ENCODE measurements at regions not wholly inside any gene's neighbourhood (a gene's known extent, or its start where the extent isn't known, plus 50 kb on each side); places are given as distances from the start of the nearest gene placed in this dataset.
"Not testable (repeated sequence)": the region's sequence is repeated elsewhere in the genome, so short reads cannot be mapped to it uniquely, and the experiment has no call there.

DNA sequence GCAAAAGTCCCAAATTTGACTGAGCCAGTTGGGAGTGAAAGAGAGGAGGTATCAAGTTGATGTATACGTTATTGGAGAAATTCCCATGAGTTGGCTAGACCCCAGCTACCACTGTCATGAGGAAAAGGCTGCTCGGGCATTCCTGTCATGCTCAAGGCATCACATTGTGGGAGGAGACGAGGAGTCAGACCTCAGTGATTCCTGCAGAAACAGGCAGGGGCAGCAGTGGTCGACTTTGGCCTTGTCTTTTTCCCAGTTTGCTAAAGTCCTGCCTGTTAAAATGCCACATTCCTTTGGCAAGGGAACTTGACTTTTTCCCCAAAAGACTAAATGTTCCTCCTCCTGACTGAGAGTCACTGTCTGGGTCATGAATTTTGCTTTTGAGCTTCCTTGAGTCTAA, 295.5 kb upstream of the HS3ST5 start:
- H3K9me3 Mint-ChIP-seq, result peaks cover 0 to 6% (median 2%) of the 10 kb centered on the region in 3 donors
- no peaks in the 10 kb centered on the region for H3K27me3 Mint-ChIP-seq
- H3K36me3 Mint-ChIP-seq, result no peaks in the 10 kb centered on the region
- H3K4me3 Mint-ChIP-seq, result no peak overlapping the region
- H3K4me1 Mint-ChIP-seq, result no peaks in the 10 kb centered on the region
- no peak overlapping the region for H3K27ac Mint-ChIP-seq

DNA sequence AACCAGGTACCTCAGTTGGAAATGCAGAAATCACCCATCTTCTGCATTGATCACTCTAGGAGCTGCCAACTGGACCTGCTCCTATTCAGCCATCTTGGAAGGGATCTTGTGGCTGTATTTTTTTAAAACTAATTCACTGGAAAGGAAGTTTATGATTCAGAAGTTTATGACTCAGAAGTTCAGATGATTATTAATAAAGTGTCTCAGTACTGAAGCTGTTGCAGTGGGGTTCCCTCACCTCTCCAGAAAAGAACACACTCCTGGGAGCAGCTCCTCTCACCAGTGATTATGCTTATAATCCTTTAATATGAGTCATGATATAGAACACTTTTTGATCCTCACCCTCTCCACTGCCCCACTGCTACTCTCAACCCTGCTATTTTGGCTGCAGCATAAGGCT, 291.2 kb upstream of the HS3ST5 start:
- H3K36me3 Mint-ChIP-seq, result no peaks in the 10 kb centered on the region
- no peak overlapping the region for H3K4me3 Mint-ChIP-seq
- no peak overlapping the region for H3K27ac Mint-ChIP-seq
- H3K27me3 Mint-ChIP-seq, result no peaks in the 10 kb centered on the region
- peaks cover 2 to 9% (median 4%) of the 10 kb centered on the region in 3 donors for H3K9me3 Mint-ChIP-seq
- no peaks in the 10 kb centered on the region for H3K4me1 Mint-ChIP-seq

DNA sequence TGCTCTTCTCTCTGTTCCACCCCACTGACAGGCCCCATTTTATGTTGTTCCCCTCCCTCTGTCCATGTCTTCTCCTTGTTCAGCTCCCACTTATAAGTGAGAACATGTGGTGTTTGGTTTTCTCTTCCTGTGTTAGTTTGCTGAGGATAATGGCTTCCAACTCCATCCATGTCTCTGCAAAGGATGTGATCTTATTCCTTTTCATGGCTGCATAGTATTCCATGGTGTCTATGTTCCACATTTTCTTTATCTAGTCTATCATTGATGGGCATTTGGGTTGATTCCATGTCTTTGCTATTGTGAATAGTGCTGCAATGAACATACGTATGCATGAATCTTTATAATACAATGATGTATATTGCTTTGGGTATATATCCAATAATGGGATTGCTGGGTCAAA, 283.4 kb upstream of the HS3ST5 start:
- not testable (repeated sequence) for H3K27me3 Mint-ChIP-seq, H3K27ac Mint-ChIP-seq
- H3K9me3 Mint-ChIP-seq, result peaks cover 6 to 10% (median 7%) of the 10 kb centered on the region in 3 donors

DNA sequence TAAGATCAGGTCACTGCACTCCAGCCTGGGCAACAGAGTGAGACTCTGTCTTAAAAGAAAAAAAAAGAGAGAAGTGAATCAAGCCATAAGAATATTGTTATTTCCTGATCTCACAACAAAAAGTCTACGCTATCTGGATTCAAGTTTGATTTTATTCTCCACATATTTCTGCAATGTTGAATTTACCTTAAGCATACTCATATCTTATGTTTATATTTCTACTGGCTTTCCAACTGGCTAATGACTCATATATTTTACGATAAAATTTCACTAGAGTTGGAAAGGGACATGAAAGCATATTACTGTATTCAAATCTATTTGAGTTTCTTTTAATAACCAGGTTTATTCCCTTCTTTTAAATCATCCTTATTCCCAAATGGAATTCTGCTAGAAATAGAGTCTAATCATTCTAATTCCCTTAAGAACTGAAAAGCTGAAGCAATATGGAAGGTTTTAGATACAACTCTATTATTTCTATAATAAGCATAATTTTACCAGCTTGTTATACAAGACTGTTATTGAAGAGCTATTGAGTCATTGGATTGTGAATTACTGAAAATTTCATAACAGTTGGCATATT, 276.9 kb upstream of the HS3ST5 start:
- H3K4me1 Mint-ChIP-seq, result peaks cover 0 to 1% (median 0%) of the 10 kb centered on the region in 3 donors
- H3K4me3 Mint-ChIP-seq, result no peak overlapping the region
- peaks cover 0 to 3% (median 0%) of the 10 kb centered on the region in 3 donors for H3K9me3 Mint-ChIP-seq
- no peak overlapping the region for H3K27ac Mint-ChIP-seq
- H3K36me3 Mint-ChIP-seq, result no peaks in the 10 kb centered on the region
- no peaks in the 10 kb centered on the region for H3K27me3 Mint-ChIP-seq

More for the DNA sequence above, 283.4 kb upstream of the HS3ST5 start:
- H3K4me1 Mint-ChIP-seq, H3K36me3 Mint-ChIP-seq, H3K4me3 Mint-ChIP-seq: not testable (repeated sequence)

DNA sequence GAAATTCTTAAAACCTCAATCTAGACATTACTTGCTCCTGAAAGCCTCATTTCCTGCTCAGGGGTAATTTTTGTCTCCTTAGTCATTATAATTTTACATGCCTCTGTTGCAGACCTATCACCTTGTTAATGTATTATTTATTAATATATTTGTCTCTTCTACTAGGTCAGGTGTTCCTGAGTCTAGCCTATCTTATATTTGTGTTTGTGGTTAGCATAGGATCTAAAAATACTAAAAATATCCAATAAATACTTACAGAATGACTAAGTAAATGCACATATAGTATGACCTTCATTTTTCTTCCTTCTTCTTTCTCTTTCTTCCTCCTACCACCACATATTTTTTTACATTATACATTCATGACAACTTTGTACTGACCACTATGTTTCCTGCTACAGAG, 268.9 kb upstream of the HS3ST5 start:
- Mint-ChIP-seq H3K4me1 (no peaks in the 10 kb centered on the region), H3K9me3 (peaks cover 0 to 2% (median 1%) of the 10 kb centered on the region in 3 donors), H3K4me3 (no peak overlapping the region), H3K27me3 (no peaks in the 10 kb centered on the region), H3K27ac (no peak overlapping the region), H3K36me3 (no peaks in the 10 kb centered on the region)

DNA sequence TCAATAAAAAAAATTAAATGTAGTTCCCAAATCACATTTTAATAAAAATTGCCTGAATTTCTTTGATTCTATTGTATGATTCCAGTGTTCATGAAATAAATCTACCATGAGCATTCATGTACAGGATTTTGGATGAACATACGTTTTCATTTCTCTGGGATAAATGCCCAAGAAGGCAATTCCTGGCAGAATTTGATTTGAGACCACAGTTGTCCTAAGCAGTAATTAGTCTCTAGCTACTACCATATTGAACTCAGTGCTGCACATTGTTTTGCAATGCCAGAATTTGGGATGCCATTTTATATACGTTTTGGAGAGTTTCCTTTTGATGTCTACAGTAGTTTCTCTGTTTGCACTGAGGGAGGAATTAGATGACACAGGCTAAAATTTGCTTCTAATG, 265.3 kb upstream of the HS3ST5 start:
- Mint-ChIP-seq H3K27me3 (no peaks in the 10 kb centered on the region), H3K4me1 (no peaks in the 10 kb centered on the region), H3K36me3 (no peaks in the 10 kb centered on the region), H3K4me3 (no peak overlapping the region), H3K27ac (no peak overlapping the region), H3K9me3 (peaks cover 2 to 4% (median 3%) of the 10 kb centered on the region in 3 donors)

DNA sequence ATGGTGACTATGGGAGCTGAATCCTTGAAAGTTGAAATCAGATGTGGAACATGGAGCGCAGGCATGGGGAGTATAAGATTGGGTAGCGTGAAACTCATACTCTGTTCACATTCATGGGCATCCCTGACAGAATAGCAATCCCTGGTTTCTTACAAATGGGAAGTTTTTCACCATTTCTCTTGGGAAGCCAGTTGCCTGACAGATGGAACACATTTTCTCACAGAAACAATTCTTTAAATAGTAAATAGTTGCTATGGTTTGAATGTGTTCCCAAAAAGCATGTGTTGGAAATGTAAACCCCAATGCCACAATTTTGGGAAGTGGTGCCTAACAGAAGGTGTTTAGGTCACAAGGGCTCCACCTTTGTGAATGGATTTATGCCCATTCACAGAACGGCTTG, 262.8 kb upstream of the HS3ST5 start:
- Mint-ChIP-seq H3K27ac (no peak overlapping the region), H3K36me3 (no peaks in the 10 kb centered on the region), H3K4me1 (no peaks in the 10 kb centered on the region), H3K9me3 (peaks cover 0 to 3% (median 2%) of the 10 kb centered on the region in 3 donors), H3K27me3 (no peaks in the 10 kb centered on the region), H3K4me3 (no peak overlapping the region)

DNA sequence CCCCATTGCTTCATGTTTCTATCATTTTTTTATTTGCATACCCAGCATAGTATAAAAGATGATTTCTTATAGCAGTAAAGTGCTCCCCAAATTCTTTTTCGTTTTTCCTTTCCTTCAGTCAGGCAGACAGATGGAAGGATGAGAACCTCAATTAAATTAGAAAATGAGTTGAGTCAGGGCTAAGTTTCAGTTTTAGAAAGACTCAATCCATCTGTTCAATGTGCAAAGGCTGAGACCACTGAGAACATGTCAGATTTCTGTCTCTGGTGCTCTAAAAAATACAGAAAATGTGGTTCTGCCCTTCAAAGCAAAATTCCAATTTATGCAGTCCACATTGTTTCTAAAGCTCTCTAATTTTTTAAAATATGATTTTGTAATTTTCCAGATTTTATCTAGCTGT, 257.6 kb upstream of the HS3ST5 start:
- Mint-ChIP-seq H3K36me3 (no peaks in the 10 kb centered on the region), H3K27me3 (no peaks in the 10 kb centered on the region), H3K9me3 (peaks cover 0 to 3% (median 0%) of the 10 kb centered on the region in 3 donors), H3K4me1 (no peaks in the 10 kb centered on the region), H3K4me3 (no peak overlapping the region), H3K27ac (no peak overlapping the region)

DNA sequence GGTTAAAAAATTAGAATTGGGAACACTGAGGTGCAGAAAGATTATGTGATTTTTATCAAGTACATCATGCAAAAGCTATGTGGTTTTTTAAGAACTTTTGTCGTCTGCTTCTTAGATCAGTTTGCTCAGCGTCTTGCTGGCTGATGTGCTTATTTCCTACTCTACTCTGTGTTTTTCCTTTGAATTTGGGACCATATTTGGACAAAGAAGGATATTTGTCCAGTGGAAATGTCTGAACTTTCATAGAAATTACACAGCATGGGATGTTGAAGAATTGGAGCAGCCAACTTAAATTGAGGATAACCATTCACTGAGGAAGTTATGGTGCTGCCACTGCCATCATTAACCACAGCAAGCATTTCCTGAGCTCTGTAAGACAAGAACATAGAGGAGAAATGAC, 252.8 kb upstream of the HS3ST5 start:
- Mint-ChIP-seq H3K9me3 (peaks cover 0 to 3% (median 0%) of the 10 kb centered on the region in 3 donors), H3K4me3 (no peak overlapping the region), H3K27ac (no peak overlapping the region), H3K27me3 (no peaks in the 10 kb centered on the region), H3K4me1 (no peaks in the 10 kb centered on the region), H3K36me3 (no peaks in the 10 kb centered on the region)

DNA sequence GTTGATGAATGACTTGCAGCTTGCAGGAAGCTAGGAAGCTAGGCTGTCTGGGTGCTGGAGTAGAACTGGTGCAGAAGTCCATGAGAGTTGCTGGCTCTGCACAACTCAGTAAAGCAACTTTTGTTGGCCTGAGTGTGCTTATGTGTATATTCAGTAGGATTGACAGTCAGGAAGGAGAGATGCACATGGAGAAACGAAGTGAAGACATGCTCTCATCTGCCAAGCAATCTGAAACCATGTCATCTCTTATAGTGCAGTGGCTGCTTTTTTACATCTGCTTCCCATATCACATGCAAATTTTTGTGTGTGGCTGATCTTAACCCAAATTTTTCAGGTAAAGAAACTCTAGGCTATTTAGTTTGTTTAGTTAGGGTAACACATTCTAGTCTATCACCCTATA, 252.4 kb upstream of the HS3ST5 start:
- no peak overlapping the region for H3K27ac Mint-ChIP-seq
- peaks cover 0 to 3% (median under 1%) of the 10 kb centered on the region in 3 donors for H3K9me3 Mint-ChIP-seq
- H3K4me1 Mint-ChIP-seq, result no peaks in the 10 kb centered on the region
- H3K4me3 Mint-ChIP-seq, result no peak overlapping the region
- no peaks in the 10 kb centered on the region for H3K27me3 Mint-ChIP-seq
- H3K36me3 Mint-ChIP-seq, result no peaks in the 10 kb centered on the region

DNA sequence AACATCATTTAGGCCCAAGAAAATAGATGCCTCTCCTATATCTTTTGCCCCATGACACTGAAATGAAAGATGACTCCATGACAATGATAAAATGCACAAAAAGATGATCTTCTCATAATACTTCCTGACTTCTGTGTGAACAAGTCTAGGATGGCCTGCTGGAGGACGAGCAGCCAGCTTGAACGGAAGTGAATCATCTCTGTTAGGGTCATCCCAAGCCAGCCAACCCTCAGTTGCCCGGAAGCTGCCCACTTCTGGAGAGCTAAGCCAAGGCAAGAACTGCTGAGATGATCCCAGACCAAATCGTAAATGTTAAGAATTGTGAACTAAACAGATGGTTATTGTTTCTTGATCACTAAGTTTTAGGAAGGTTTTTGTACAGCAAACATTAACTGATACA, 249.7 kb upstream of the HS3ST5 start:
- no peak overlapping the region for H3K4me3 Mint-ChIP-seq
- no peaks in the 10 kb centered on the region for H3K36me3 Mint-ChIP-seq
- no peaks in the 10 kb centered on the region for H3K27me3 Mint-ChIP-seq
- H3K9me3 Mint-ChIP-seq, result peaks cover 0 to 4% (median 3%) of the 10 kb centered on the region in 3 donors
- no peak overlapping the region for H3K27ac Mint-ChIP-seq
- H3K4me1 Mint-ChIP-seq, result no peaks in the 10 kb centered on the region

DNA sequence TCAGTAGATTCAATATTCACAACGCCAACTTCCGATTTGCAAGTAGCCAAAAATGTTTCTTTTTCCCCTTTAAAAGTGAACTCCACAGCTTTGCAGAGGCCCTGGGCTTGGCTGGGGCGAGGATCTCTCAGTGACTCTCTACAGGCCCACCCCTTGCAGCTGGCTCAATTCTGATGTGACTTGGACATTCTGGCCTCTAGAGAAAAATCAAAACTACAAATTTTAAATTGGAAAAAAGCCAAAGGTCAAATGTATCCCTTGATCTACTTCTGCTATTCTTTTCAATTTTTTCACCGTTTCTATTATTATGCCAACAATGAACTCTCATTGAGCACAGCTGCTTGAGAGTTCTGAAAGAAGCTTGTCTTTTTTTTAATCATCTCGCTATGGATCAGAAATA, 245.9 kb upstream of the HS3ST5 start:
- H3K4me3 Mint-ChIP-seq, result no peak overlapping the region
- peaks cover 0 to 4% (median 3%) of the 10 kb centered on the region in 3 donors for H3K9me3 Mint-ChIP-seq
- peaks cover 1% of the 10 kb centered on the region for H3K27me3 Mint-ChIP-seq
- no peaks in the 10 kb centered on the region for H3K4me1 Mint-ChIP-seq
- H3K36me3 Mint-ChIP-seq, result no peaks in the 10 kb centered on the region
- H3K27ac Mint-ChIP-seq, result no peak overlapping the region

DNA sequence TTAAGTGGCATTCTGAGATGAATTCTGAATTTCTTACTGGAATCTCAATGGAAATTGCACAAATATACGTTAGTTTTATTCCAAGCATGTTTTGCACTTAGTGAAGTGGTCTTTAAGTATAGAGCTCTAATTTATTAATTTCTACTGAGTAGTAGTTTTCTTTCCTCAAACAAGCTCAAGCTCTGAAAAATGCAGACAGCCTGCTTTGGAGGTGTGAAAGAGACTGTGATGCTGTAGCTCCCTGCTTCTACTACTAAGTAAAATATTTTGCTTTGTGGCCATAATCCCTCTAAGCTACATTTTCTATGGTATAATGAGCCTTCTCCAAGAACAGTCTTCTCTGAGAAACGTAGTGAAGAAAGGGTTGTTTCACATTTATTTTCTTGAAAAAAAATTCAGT, 243.5 kb upstream of the HS3ST5 start:
- Mint-ChIP-seq H3K27ac (no peak overlapping the region), H3K4me1 (no peaks in the 10 kb centered on the region), H3K36me3 (no peaks in the 10 kb centered on the region), H3K4me3 (no peak overlapping the region), H3K9me3 (peaks cover 1 to 8% (median 5%) of the 10 kb centered on the region in 3 donors), H3K27me3 (peaks cover 1% of the 10 kb centered on the region)

DNA sequence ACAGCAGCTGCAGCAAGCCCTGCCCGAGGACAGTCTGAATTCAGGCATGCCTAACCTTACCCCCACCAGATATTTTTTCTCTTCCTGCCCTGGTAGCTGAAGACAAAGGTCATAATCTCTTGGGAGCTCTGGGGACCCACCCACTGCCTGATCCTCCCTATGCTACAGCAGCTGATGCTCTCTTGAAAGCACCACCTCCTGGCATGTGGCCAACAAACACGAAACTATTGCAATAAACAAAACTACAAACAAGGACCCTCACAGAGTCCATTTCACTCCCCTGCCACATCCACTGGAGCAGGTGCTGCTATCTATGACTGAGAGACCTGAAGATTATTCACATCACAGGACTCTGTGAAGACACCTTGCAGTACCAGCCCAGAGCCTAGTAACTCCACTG, 238.5 kb upstream of the HS3ST5 start:
- Mint-ChIP-seq H3K27ac (no peak overlapping the region), H3K36me3 (no peaks in the 10 kb centered on the region), H3K27me3 (peaks cover 1% of the 10 kb centered on the region), H3K4me3 (no peak overlapping the region), H3K9me3 (peaks cover 3 to 10% (median 5%) of the 10 kb centered on the region in 3 donors), H3K4me1 (no peaks in the 10 kb centered on the region)

DNA sequence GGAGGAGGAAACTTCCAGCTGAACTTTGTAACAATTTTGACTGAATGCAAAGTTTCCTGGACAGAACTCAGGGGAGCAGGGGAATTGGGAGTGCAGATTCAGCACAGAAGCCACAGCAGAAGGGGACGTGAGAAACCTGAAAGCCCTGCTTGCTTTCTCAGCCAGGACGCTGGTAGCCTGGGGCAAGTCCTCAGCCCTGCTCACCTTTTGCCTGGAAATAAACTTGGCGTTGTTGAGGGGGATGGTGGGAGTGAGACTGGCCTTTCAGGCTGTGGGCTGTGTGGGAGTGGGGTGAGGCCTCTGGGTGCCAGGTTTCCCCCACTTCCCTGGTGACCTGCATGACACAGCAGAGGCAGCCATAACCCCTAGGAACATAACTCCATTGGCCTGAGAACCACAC, 238.1 kb upstream of the HS3ST5 start:
- Mint-ChIP-seq H3K9me3 (peaks cover 3 to 10% (median 4%) of the 10 kb centered on the region in 3 donors), H3K27me3 (peaks cover under 1% of the 10 kb centered on the region), H3K27ac (no peak overlapping the region), H3K4me1 (no peaks in the 10 kb centered on the region), H3K36me3 (no peaks in the 10 kb centered on the region), H3K4me3 (no peak overlapping the region)

DNA sequence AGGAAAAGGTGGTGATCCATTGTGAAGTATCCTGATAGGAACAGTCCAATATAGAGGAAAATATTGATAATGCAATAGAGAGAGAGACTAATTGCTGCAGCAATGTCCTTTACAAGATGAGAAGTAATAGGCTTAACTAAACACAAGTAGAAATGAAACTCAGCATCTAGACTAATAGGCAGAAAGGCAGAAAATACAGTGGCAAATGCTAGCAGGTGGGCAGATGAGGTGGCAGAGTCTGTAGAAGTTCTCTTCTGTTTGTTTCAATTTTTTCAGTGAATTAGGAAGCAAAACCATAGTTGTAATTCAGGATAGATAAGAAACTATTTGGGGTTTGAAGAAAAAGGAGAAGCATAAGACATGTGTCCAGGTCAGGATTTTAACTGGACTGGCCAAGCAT, 236.7 kb upstream of the HS3ST5 start:
- Mint-ChIP-seq H3K27ac (no peak overlapping the region), H3K9me3 (peaks cover 3 to 10% (median 3%) of the 10 kb centered on the region in 3 donors), H3K36me3 (no peaks in the 10 kb centered on the region), H3K27me3 (no peaks in the 10 kb centered on the region), H3K4me1 (no peaks in the 10 kb centered on the region), H3K4me3 (no peak overlapping the region)

All from IgD-negative memory B cell (primary cell).